SK-N-SH (cell line): ENCODE measurements at regions not wholly inside any gene's neighbourhood (a gene's known extent, or its start where the extent isn't known, plus 50 kb on each side); places are given as distances from the start of the nearest gene placed in this dataset.

Experiments
- CTCF ChIA-PET: fragments of 300-600, 350-600 bp; formaldehyde crosslinking; extraction: SDS; loops from one replicate; lab custom pipeline; 2021; lab: Yijun Ruan, JAX
- POLR2A ChIA-PET: fragments of 350-600 bp; sonication (Branson Sonifier 250); formaldehyde crosslinking; extraction: SDS; loops from one replicate; lab custom pipeline; 2020; ENCODE audit warnings: antibody characterized with exemption, inconsistent platforms; lab: Yijun Ruan, JAX
- DNase-seq: peaks from one replicate; pipeline ENCODE4 v3.0.0; 2012
- H2AFZ ChIP-seq: fragments of 200-600 bp; sonication (generic); 2 replicates; pipeline ENCODE4 v1.8.1; 2016; ENCODE audit warnings: antibody characterized with exemption, mild to moderate bottlenecking, low read depth
- H3F3A ChIP-seq: fragments of 200-600 bp; sonication (generic); replicated peaks from 2 replicates; pipeline ENCODE3; 2016; ENCODE audit warnings: antibody characterized with exemption, mild to moderate bottlenecking; ENCODE audit not compliant: insufficient read depth
- H3K27ac ChIP-seq, 2 experiments: fragments of 200-500 bp in 1 of 2; fragments of 200-600 bp in 1 of 2; sonication (Bioruptor generic) in 1 of 2; sonication (generic), shearing (Covaris generic) in 1 of 2; 2 replicates each; pipeline versions ENCODE4 v1.5.1 to v1.6.1; 2014 to 2016; ENCODE audit warnings: low read depth in 2 of 2, inconsistent platforms in 1 of 2, low read length in 1 of 2, mild to moderate bottlenecking in 1 of 2, mixed read lengths in 1 of 2
- H3K27me3 ChIP-seq: fragments of 200-600 bp; sonication (generic), shearing (Covaris generic); 2 replicates; pipeline ENCODE4 v1.6.1; 2016; ENCODE audit warnings: mixed run types; ENCODE audit not compliant: insufficient read depth
- H3K36me3 ChIP-seq, 2 experiments: fragments of 200-500 bp in 1 of 2; fragments of 200-600 bp in 1 of 2; sonication (Bioruptor generic) in 1 of 2; sonication (generic) in 1 of 2; replicated peaks in 1 of 2; 2 replicates each; pipeline versions ENCODE3 to v1.5.1; 2014 to 2016; ENCODE audit warnings: low read length in 1 of 2, mild to moderate bottlenecking in 1 of 2; ENCODE audit not compliant: insufficient read depth in 2 of 2, control insufficient read depth in 1 of 2
- H3K4me1 ChIP-seq, 2 experiments: fragments of 200-500 bp in 1 of 2; fragments of 200-600 bp in 1 of 2; sonication (Bioruptor generic) in 1 of 2; sonication (generic), shearing (Covaris generic) in 1 of 2; 2 replicates each; pipeline versions ENCODE4 v1.5.1 to v1.6.1; 2014 to 2016; ENCODE audit warnings: low read depth in 1 of 2, low read length in 1 of 2, mixed run types in 1 of 2; ENCODE audit not compliant: insufficient read depth in 2 of 2, control insufficient read depth in 1 of 2
- H3K4me2 ChIP-seq: fragments of 200-600 bp; sonication (generic), shearing (Covaris generic); 2 replicates; pipeline ENCODE4 v1.6.1; 2017; ENCODE audit warnings: mixed run types
- H3K4me3 ChIP-seq, 2 experiments: fragments of 200-500 bp in 1 of 2; fragments of 200-600 bp in 1 of 2; sonication (Bioruptor generic) in 1 of 2; sonication (generic), shearing (Covaris generic) in 1 of 2; 2 replicates each; pipeline versions ENCODE4 v1.5.1 to v1.8.1; 2014 to 2016; ENCODE audit warnings: low read depth in 2 of 2, inconsistent platforms in 1 of 2, low read length in 1 of 2, mild to moderate bottlenecking in 1 of 2, mixed read lengths in 1 of 2, moderate library complexity in 1 of 2
- H3K79me2 ChIP-seq: fragments of 200-600 bp; sonication (generic); 2 replicates; pipeline ENCODE4 v1.8.1; 2017; ENCODE audit warnings: mild to moderate bottlenecking; ENCODE audit not compliant: insufficient read depth
- H3K9ac ChIP-seq: fragments of 200-600 bp; sonication (generic); 2 replicates; pipeline ENCODE4 v1.6.1; 2017; ENCODE audit warnings: mixed run types
- H3K9me2 ChIP-seq: fragments of 200-600 bp; sonication (generic); 2 replicates; pipeline ENCODE4 v1.6.1; 2017; ENCODE audit warnings: mixed run types
- H3K9me3 ChIP-seq: fragments of 200-600 bp; sonication (generic); 2 replicates; pipeline ENCODE4 v1.6.1; 2017; ENCODE audit warnings: mixed run types, mild to moderate bottlenecking, moderate library complexity
- H4K20me1 ChIP-seq: fragments of 200-600 bp; sonication (generic); 2 replicates; pipeline ENCODE4 v1.6.1; 2017; ENCODE audit warnings: mild to moderate bottlenecking, mixed run types; ENCODE audit not compliant: insufficient read depth
- ELF1 ChIP-seq: IDR thresholded peaks from 2 replicates; pipeline ENCODE4 v1.4.0; 2012
- FOSL2 ChIP-seq: IDR thresholded peaks from 2 replicates; pipeline ENCODE4 v1.4.0; 2012; ENCODE audit warnings: low read depth, mild to moderate bottlenecking, moderate library complexity, borderline replicate concordance
- FOXM1 ChIP-seq: IDR thresholded peaks from 2 replicates; pipeline ENCODE4 v1.4.0; 2012; ENCODE audit warnings: low read depth, mild to moderate bottlenecking
- GABPA ChIP-seq: IDR thresholded peaks from 2 replicates; pipeline ENCODE4 v1.4.0; 2012; ENCODE audit warnings: low read depth, mild to moderate bottlenecking
- IRF3 ChIP-seq: fragments of 150-350 bp; IDR thresholded peaks from 2 replicates; pipeline ENCODE4 v1.6.1; 2016; ENCODE audit warnings: mild to moderate bottlenecking, low read depth, low read length
- JUND ChIP-seq: IDR thresholded peaks from 2 replicates; pipeline ENCODE4 v1.4.0; 2012
- NFIC ChIP-seq: IDR thresholded peaks from 2 replicates; pipeline ENCODE4 v1.4.0; 2012; ENCODE audit warnings: borderline replicate concordance
- POLR2AphosphoS5 ChIP-seq: IDR thresholded peaks from 2 replicates; pipeline ENCODE4 v1.6.1; 2012; ENCODE audit warnings: low read depth, low read length
- RCOR1 ChIP-seq: fragments of 150-350 bp; IDR thresholded peaks from 2 replicates; pipeline ENCODE4 v1.6.1; 2017; ENCODE audit warnings: antibody characterized with exemption, low read length
- RXRA ChIP-seq: IDR thresholded peaks from 2 replicates; pipeline ENCODE4 v1.4.0; 2012; ENCODE audit warnings: low read depth, mild to moderate bottlenecking, borderline replicate concordance
- SMC3 ChIP-seq: IDR thresholded peaks from 2 replicates; pipeline ENCODE4 v1.6.1; 2012; ENCODE audit warnings: low read depth, low read length, improper control_type of control experiment
- TAF1 ChIP-seq: IDR thresholded peaks from 2 replicates; pipeline ENCODE4 v1.6.1; 2012; ENCODE audit warnings: low read depth, mild to moderate bottlenecking, low read length, moderate library complexity, borderline replicate concordance
- TCF12 ChIP-seq: IDR thresholded peaks from 2 replicates; pipeline ENCODE4 v1.4.0; 2012
- TEAD4 ChIP-seq: IDR thresholded peaks from 2 replicates; pipeline ENCODE4 v1.4.0; 2012; ENCODE audit warnings: mild to moderate bottlenecking, borderline replicate concordance; ENCODE audit not compliant: insufficient read depth
- WGBS: methylation state at CpG from one replicate; pipeline ENCODE4 v1.1.6; 2017; ENCODE audit warnings: low lambda C conversion rate; 5-methylcytosine and 5-hydroxymethylcytosine counted together
- TF ChIP-seq, protein P1 (sequence below): IDR thresholded peaks from 2 replicates; pipeline ENCODE4 v1.6.1; 2012; ENCODE audit warnings: mild to moderate bottlenecking, low read depth, low read length, moderate library complexity
- TF ChIP-seq, protein P2 (sequence below): IDR thresholded peaks from 2 replicates; pipeline ENCODE4 v1.4.0; 2012; ENCODE audit warnings: low read depth, borderline replicate concordance

GRCh38 chr11:82146789-82147188 is 586.9 kb downstream of the FAM181B start:
- Histone ChIP-seq H2AFZ (no peak overlapping the region), H3K9ac (no peak overlapping the region), H3K27me3 (no peaks in the 10 kb centered on the region), H3K4me1 (no peaks in the 10 kb centered on the region), H3K27ac (no peak overlapping the region), H3K36me3 (no peaks in the 10 kb centered on the region), H3K4me3 (no peak overlapping the region), H3K4me2 (no peak overlapping the region), H3K9me3 (no peaks in the 10 kb centered on the region), H4K20me1 (no peaks in the 10 kb centered on the region), H3K9me2 (no peaks in the 10 kb centered on the region), H3K79me2 (no peaks in the 10 kb centered on the region)
- DNase-seq: no peak
- ChIA-PET CTCF (no interaction called here), POLR2A (no interaction called here)
- WGBS: 4% methylated on average over 2 of the region's 2 CpGs
- TF ChIP-seq FOSL2: no peak
- TF ChIP-seq, all 33 proteins: peak for 0
- H3F3A ChIP-seq: no peaks in the 10 kb centered on the region

GRCh38 chr11:82118946-82119345 is 614.7 kb downstream of the FAM181B start:
- 10% methylated on average over 5 of the region's 5 CpGs for whole genome bisulfite sequencing
- Histone ChIP-seq H3K36me3 (no peaks in the 10 kb centered on the region), H3K9ac (no peak overlapping the region), H3F3A (no peaks in the 10 kb centered on the region), H3K79me2 (no peaks in the 10 kb centered on the region), H4K20me1 (no peaks in the 10 kb centered on the region), H3K4me3 (no peak overlapping the region), H3K4me1 (no peaks in the 10 kb centered on the region), H2AFZ (no peak overlapping the region), H3K27me3 (no peaks in the 10 kb centered on the region), H3K9me2 (no peaks in the 10 kb centered on the region), H3K4me2 (no peak overlapping the region), H3K9me3 (no peaks in the 10 kb centered on the region), H3K27ac (no peak overlapping the region)
- TF ChIP-seq JUND (no peak), SMC3 (no peak), FOXM1 (no peak), FOSL2 (no peak), RCOR1 (no peak), POLR2AphosphoS5 (no peak), GABPA (no peak), TCF12 (no peak), TAF1 (no peak), TEAD4 (no peak), NFIC (no peak), RXRA (no peak), IRF3 (no peak), ELF1 (no peak)
- TF ChIP-seq, protein P1, sequence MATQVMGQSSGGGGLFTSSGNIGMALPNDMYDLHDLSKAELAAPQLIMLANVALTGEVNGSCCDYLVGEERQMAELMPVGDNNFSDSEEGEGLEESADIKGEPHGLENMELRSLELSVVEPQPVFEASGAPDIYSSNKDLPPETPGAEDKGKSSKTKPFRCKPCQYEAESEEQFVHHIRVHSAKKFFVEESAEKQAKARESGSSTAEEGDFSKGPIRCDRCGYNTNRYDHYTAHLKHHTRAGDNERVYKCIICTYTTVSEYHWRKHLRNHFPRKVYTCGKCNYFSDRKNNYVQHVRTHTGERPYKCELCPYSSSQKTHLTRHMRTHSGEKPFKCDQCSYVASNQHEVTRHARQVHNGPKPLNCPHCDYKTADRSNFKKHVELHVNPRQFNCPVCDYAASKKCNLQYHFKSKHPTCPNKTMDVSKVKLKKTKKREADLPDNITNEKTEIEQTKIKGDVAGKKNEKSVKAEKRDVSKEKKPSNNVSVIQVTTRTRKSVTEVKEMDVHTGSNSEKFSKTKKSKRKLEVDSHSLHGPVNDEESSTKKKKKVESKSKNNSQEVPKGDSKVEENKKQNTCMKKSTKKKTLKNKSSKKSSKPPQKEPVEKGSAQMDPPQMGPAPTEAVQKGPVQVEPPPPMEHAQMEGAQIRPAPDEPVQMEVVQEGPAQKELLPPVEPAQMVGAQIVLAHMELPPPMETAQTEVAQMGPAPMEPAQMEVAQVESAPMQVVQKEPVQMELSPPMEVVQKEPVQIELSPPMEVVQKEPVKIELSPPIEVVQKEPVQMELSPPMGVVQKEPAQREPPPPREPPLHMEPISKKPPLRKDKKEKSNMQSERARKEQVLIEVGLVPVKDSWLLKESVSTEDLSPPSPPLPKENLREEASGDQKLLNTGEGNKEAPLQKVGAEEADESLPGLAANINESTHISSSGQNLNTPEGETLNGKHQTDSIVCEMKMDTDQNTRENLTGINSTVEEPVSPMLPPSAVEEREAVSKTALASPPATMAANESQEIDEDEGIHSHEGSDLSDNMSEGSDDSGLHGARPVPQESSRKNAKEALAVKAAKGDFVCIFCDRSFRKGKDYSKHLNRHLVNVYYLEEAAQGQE: no peak
- TF ChIP-seq, protein P2, sequence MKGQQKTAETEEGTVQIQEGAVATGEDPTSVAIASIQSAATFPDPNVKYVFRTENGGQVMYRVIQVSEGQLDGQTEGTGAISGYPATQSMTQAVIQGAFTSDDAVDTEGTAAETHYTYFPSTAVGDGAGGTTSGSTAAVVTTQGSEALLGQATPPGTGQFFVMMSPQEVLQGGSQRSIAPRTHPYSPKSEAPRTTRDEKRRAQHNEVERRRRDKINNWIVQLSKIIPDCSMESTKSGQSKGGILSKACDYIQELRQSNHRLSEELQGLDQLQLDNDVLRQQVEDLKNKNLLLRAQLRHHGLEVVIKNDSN: no peak
- no peak for DNase-seq
- CTCF ChIA-PET: no interaction called here
- POLR2A ChIA-PET: no interaction called here
